ENCODE measurements at regions not wholly inside any gene's neighbourhood (a gene's known extent, or its start where the extent isn't known, plus 50 kb on each side); places are given as distances from the start of the nearest gene placed in this dataset.
"Not testable (repeated sequence)": the region's sequence is repeated elsewhere in the genome, so short reads cannot be mapped to it uniquely, and the experiment has no call there.

- no peak for DNase-seq
Observed at GRCh38 chr2:228956701-228957474, 314.2 kb downstream of the PID1 start.

- no peak for DNase-seq
Observed at GRCh38 chr2:228949831-228950230, 321.3 kb downstream of the PID1 start.

GRCh38 chr2:228945710-228946109 lies 325.4 kb downstream of the PID1 start:
- DNase-seq: no peak

- DNase-seq: no peak
Observed at GRCh38 chr2:228942856-228943255, 328.2 kb downstream of the PID1 start.

GRCh38 chr2:228938629-228939028 lies 332.5 kb downstream of the PID1 start:
- no peak for DNase-seq

GRCh38 chr2:228927028-228928010 lies 343.8 kb downstream of the PID1 start:
- no peak for DNase-seq

GRCh38 chr2:228919808-228920207 lies 351.3 kb downstream of the PID1 start:
- DNase-seq: no peak

GRCh38 chr2:228917220-228917619 lies 353.9 kb downstream of the PID1 start:
- no peak for DNase-seq

GRCh38 chr2:228916416-228917090 lies 354.5 kb downstream of the PID1 start:
- no peak for DNase-seq

GRCh38 chr2:228913176-228913575 lies 357.9 kb downstream of the PID1 start:
- no peak for DNase-seq

GRCh38 chr2:228910872-228911271 lies 360.2 kb downstream of the PID1 start:
- DNase-seq: not testable (repeated sequence)

- DNase-seq: no peak
Observed at GRCh38 chr2:228902176-228902575, 368.9 kb downstream of the PID1 start.

- no peak for DNase-seq
Observed at GRCh38 chr2:228901531-228901930, 369.6 kb downstream of the PID1 start.

- DNase-seq: no peak
Observed at GRCh38 chr2:228878138-228878537, 392.9 kb downstream of the PID1 start.

- DNase-seq: no peak
Observed at GRCh38 chr2:228876276-228876675, 394.8 kb downstream of the PID1 start.

GRCh38 chr2:228875152-228875900 lies 395.8 kb downstream of the PID1 start:
- DNase-seq: no peak

GRCh38 chr2:228871012-228871411 lies 400.1 kb downstream of the PID1 start:
- DNase-seq: no peak

- no peak for DNase-seq
Observed at GRCh38 chr2:228869636-228870264, 401.3 kb downstream of the PID1 start.

GRCh38 chr2:228867406-228867805 lies 403.7 kb downstream of the PID1 start:
- no peak for DNase-seq

- no peak for DNase-seq
Observed at GRCh38 chr2:228866781-228867180, 404.3 kb downstream of the PID1 start.

- DNase-seq: no peak
Observed at GRCh38 chr2:228866044-228866443, 405.0 kb downstream of the PID1 start.

- DNase-seq: no peak
Observed at GRCh38 chr2:228864131-228864530, 407.0 kb downstream of the PID1 start.
